Transverse colon (tissue), 4 donors: ENCODE measurements at regions not wholly inside any gene's neighbourhood (a gene's known extent, or its start where the extent isn't known, plus 50 kb on each side); places are given as distances from the start of the nearest gene placed in this dataset.

ENCODE experiments used
- DNase-seq: peaks from one replicate; pipeline ENCODE4 v3.0.0-alpha.2; 2019
- H3K27ac ChIP-seq, 4 donors: fragments of 200-600 bp; sonication (generic); 2 replicates each; pipeline ENCODE4 v1.5.1; 2016 to 2018; ENCODE audit warnings: inconsistent platforms in 4 of 4
- H3K27me3 ChIP-seq: fragments of 200-600 bp; sonication (generic); 2 replicates; pipeline ENCODE4 v1.5.1; 2017; ENCODE audit warnings: inconsistent platforms
- H3K36me3 ChIP-seq, 4 donors: fragments of 200-600 bp; sonication (generic); 2 replicates each; pipeline ENCODE4 v1.5.1; 2017 to 2019; ENCODE audit warnings: inconsistent platforms in 4 of 4
- H3K4me1 ChIP-seq, 4 donors: fragments of 200-600 bp; sonication (generic); 2 replicates each; pipeline ENCODE4 v1.5.1; 2017 to 2020; ENCODE audit warnings: inconsistent platforms in 4 of 4
- H3K4me3 ChIP-seq, 4 donors: fragments of 200-600 bp; sonication (generic); 1 replicate in 1 of 4; 2 replicates in 3 of 4; pipeline versions ENCODE4 v1.5.1 to v1.6.1; 2017 to 2019; ENCODE audit warnings: inconsistent platforms in 4 of 4
- H3K9me3 ChIP-seq, 2 donors: fragments of 200-600 bp; sonication (generic); 2 replicates each; pipeline ENCODE4 v1.5.1; 2017 to 2019; ENCODE audit warnings: inconsistent platforms in 2 of 2
- CTCF ChIP-seq, 5 experiments: fragments of 200-600 bp in 3 of 5; fragments of 450-650 bp in 2 of 5; sonication (generic) in 3 of 5; IDR thresholded peaks; 1 replicate in 2 of 5; 2 replicates in 3 of 5; pipeline ENCODE4 v1.5.1; 2016 to 2017; ENCODE audit warnings: antibody characterized with exemption in 5 of 5, inconsistent platforms in 3 of 5, mild to moderate bottlenecking in 2 of 5, moderate library complexity in 1 of 5
- EP300 ChIP-seq: sonication (generic); formaldehyde crosslinking; IDR thresholded peaks from one replicate; pipeline ENCODE4 v1.6.1; 2017; ENCODE audit warnings: antibody characterized with exemption, low read depth
- POLR2A ChIP-seq: fragments of 450-650 bp; IDR thresholded peaks from one replicate; pipeline ENCODE4 v1.6.1; 2016; ENCODE audit warnings: antibody characterized with exemption, mild to moderate bottlenecking, moderate library complexity
- POLR2AphosphoS5 ChIP-seq, 3 donors: sonication (generic); formaldehyde crosslinking; IDR thresholded peaks; one replicate each; pipeline ENCODE4 v1.6.1; 2016; ENCODE audit warnings: antibody characterized with exemption in 3 of 3
- WGBS, 2 donors: methylation state at CpG; one replicate each; pipeline ENCODE4 v1.1.5; 2018; ENCODE audit warnings: low coverage in 1 of 2; 5-methylcytosine and 5-hydroxymethylcytosine counted together
- in situ Hi-C, 4 donors: fragments of 200-750 bp; cut with MboI; loops; one replicate each; pipeline versions ENCODE4 v1.15.0 to v1.15.1; 2017; ENCODE audit warnings: low sequenced_read_pairs in 3 of 4, low pct_ligation_motif_present in 1 of 4, low pct_unique_long_range_greater_than_20kb in 1 of 4
- intact Hi-C: fragments of 100-400 bp; cut with DNase I; formaldehyde crosslinking; loops from one replicate; pipeline ENCODE4 v1.15.1; 2023; ENCODE audit warnings: low total_unique reads

DNA sequence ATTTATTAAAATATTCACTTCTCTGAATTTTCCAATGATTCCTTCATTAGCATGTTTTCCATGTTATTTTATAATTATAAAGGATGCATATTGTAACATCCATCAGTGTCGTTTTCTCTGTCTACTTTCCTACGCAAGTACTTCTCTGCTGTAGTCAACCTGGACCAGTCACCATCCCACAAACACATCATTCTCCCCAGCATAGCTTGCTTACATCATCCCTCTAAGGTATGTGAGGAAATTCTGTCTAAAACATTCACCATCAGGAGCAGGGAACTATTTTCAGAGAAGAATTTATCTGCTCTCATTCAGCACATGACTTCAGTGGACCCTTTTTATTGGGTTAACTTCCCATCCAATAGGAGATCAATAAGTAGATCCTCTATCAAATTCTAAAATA, 806.1 kb upstream of the ARGLU1 start:
- WGBS, 2 donors = 86 to 88% methylated on average over 2 of the region's 2 CpGs
- Histone ChIP-seq H3K27ac (no peak overlapping the region), H3K9me3 (no peaks in the 10 kb centered on the region), H3K4me3 (no peak overlapping the region), H3K27me3 (no peaks in the 10 kb centered on the region), H3K4me1 (no peaks in the 10 kb centered on the region), H3K36me3 (no peaks in the 10 kb centered on the region)
- DNase-seq = no peak
- intact Hi-C loops = no loop called here
- in situ Hi-C loops = no loop called here
- TF ChIP-seq POLR2A = no peak
- no peak for TF ChIP-seq CTCF (IDR thresholded peaks at IDR 0.05)
- no peak for TF ChIP-seq EP300
- TF ChIP-seq POLR2AphosphoS5 (IDR thresholded peaks at IDR 0.05) = no peak

DNA sequence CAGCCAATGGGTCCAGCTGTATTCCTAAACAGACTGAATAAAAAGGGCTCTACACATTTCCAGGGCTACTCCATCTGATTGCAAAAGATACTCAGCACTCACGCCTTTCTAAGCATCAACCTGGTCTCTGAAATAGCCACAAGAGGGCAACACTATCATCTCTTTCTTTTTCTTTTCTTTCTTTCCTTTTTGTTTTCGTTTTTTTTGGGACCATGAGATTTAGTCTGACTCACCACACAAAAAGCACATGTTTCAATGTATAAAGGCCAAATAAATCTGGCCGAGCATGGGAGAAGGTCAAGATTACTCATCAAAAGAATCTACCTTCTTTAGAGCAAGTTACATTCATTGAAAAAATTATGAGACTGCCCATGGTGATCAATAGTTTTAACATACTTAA, 805.6 kb upstream of the ARGLU1 start:
- intact Hi-C loops = no loop called here
- no peaks in the 10 kb centered on the region for H3K36me3 ChIP-seq
- TF ChIP-seq POLR2AphosphoS5 (IDR thresholded peaks at IDR 0.05) (no peak), EP300 (no peak), CTCF (IDR thresholded peaks at IDR 0.05) (peak in 2 of 5 experiments; percentile 19 to 24)
- DNase-seq = no peak
- in situ Hi-C loops = no loop called here
- no peak overlapping the region for H3K27ac ChIP-seq
- H3K4me3 ChIP-seq = no peak overlapping the region
- H3K27me3 ChIP-seq = no peaks in the 10 kb centered on the region
- H3K9me3 ChIP-seq = no peaks in the 10 kb centered on the region
- WGBS, 2 donors = 5 to 8% methylated on average over 3 of the region's 3 CpGs
- no peaks in the 10 kb centered on the region for H3K4me1 ChIP-seq

DNA sequence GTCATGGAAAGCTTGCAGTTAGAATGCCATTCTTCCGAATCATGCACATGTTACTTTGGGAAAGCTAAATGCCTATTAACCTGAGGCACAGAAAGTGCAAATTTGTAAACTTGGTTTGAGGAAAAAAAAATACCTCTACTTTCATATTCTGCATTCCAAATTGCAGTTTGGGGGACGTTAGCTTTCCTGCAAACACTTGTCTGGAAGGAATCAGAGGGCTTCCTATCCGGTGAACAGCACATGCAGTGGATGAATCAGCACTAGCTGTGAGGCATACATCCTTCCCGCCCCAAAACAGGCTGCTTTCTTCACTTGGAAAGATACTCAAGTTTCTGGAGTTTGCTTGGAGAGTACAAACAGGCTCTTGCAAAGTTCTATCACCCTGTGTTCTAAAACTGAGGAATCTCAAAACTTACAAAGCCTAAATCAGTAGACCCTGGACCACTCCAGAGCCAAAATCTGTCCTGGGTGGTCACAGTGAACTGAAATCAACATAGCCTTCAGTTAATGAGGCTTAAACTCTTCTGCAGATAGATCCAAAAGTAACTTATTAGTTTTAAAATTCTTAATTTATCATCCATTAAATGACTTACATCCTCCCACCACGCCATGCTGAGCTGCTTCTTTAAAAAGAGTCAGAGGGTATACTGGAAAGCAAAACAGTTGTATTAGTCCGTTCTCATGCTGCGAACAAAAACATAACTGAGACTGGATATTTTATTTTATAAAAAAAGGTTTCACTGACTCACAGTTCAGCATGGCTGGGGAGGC, 802.3 kb upstream of the ARGLU1 start:
- Histone ChIP-seq H3K4me3 (no peak overlapping the region), H3K4me1 (no peaks in the 10 kb centered on the region), H3K27ac (no peak overlapping the region), H3K36me3 (no peaks in the 10 kb centered on the region), H3K9me3 (no peaks in the 10 kb centered on the region), H3K27me3 (no peaks in the 10 kb centered on the region)
- TF ChIP-seq CTCF (IDR thresholded peaks at IDR 0.05) (no peak), POLR2A (no peak), EP300 (no peak), POLR2AphosphoS5 (IDR thresholded peaks at IDR 0.05) (no peak)
- no peak for DNase-seq
- intact Hi-C loops (no loop called here), in situ Hi-C loops (no loop called here)
- WGBS, 2 donors = 46 to 73% methylated on average over 5 to 7 of the region's 7 CpGs

- Histone ChIP-seq H3K27me3 (no peaks in the 10 kb centered on the region), H3K36me3 (no peaks in the 10 kb centered on the region), H3K4me3 (no peak overlapping the region), H3K4me1 (no peaks in the 10 kb centered on the region), H3K27ac (no peak overlapping the region), H3K9me3 (no peaks in the 10 kb centered on the region)
- 77 to 83% methylated on average over 1 to 8 of the region's 8 CpGs for WGBS, 2 donors
- no peak for DNase-seq
- in situ Hi-C loops (no loop called here), intact Hi-C loops (no loop called here)
- no peak for TF ChIP-seq POLR2AphosphoS5 (IDR thresholded peaks at IDR 0.05)
- no peak for TF ChIP-seq CTCF (IDR thresholded peaks at IDR 0.05)
- no peak for TF ChIP-seq POLR2A
- no peak for TF ChIP-seq EP300
Measured at GRCh38 chr13:107367258-107367657, 799.3 kb upstream of the ARGLU1 start.
